HepG2 (cell line): ENCODE measurements at regions not wholly inside any gene's neighbourhood (a gene's known extent, or its start where the extent isn't known, plus 50 kb on each side); places are given as distances from the start of the nearest gene placed in this dataset.

ENCODE experiments used
- ARID5B ChIP-seq: IDR thresholded peaks from 2 replicates; pipeline ENCODE4 v1.4.0; 2020; ENCODE audit warnings: mild to moderate bottlenecking, missing genetic modification reagents
- HDAC1 ChIP-seq: sonication (generic); formaldehyde crosslinking; IDR thresholded peaks from 2 replicates; pipeline ENCODE4 v1.5.1; 2020; ENCODE audit warnings: mild to moderate bottlenecking, missing genetic modification reagents
- UBTF ChIP-seq: sonication (generic); formaldehyde crosslinking; IDR thresholded peaks from 2 replicates; pipeline ENCODE4 v1.4.0; 2020; ENCODE audit warnings: mild to moderate bottlenecking, missing genetic modification reagents
- ZNF569 ChIP-seq: sonication (generic); formaldehyde crosslinking; IDR thresholded peaks from 2 replicates; pipeline ENCODE4 v1.5.0; 2020; ENCODE audit warnings: mild to moderate bottlenecking, missing genetic modification reagents, moderate library complexity, borderline replicate concordance
- TF ChIP-seq, protein P1 (sequence below): sonication (generic); formaldehyde crosslinking; IDR thresholded peaks from 2 replicates; pipeline ENCODE4 v1.4.0; 2020; ENCODE audit warnings: missing genetic modification reagents
- TF ChIP-seq, protein P2 (sequence below): sonication (generic); formaldehyde crosslinking; IDR thresholded peaks from 2 replicates; pipeline ENCODE4 v1.4.0; 2020; ENCODE audit warnings: missing genetic modification reagents, borderline replicate concordance
- TF ChIP-seq, protein P3 (sequence below): sonication (generic); formaldehyde crosslinking; IDR thresholded peaks from 2 replicates; pipeline ENCODE4 v1.8.0; 2022; ENCODE audit warnings: mild to moderate bottlenecking, missing genetic modification reagents, borderline replicate concordance

- TF ChIP-seq UBTF (no peak), ZNF569 (CRISPR knock-in tag) (no peak), HDAC1 (CRISPR knock-in tag) (no peak), ARID5B (CRISPR knock-in tag) (no peak)
- TF ChIP-seq, protein P1, sequence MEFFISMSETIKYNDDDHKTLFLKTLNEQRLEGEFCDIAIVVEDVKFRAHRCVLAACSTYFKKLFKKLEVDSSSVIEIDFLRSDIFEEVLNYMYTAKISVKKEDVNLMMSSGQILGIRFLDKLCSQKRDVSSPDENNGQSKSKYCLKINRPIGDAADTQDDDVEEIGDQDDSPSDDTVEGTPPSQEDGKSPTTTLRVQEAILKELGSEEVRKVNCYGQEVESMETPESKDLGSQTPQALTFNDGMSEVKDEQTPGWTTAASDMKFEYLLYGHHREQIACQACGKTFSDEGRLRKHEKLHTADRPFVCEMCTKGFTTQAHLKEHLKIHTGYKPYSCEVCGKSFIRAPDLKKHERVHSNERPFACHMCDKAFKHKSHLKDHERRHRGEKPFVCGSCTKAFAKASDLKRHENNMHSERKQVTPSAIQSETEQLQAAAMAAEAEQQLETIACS: no peak
- TF ChIP-seq, protein P2, sequence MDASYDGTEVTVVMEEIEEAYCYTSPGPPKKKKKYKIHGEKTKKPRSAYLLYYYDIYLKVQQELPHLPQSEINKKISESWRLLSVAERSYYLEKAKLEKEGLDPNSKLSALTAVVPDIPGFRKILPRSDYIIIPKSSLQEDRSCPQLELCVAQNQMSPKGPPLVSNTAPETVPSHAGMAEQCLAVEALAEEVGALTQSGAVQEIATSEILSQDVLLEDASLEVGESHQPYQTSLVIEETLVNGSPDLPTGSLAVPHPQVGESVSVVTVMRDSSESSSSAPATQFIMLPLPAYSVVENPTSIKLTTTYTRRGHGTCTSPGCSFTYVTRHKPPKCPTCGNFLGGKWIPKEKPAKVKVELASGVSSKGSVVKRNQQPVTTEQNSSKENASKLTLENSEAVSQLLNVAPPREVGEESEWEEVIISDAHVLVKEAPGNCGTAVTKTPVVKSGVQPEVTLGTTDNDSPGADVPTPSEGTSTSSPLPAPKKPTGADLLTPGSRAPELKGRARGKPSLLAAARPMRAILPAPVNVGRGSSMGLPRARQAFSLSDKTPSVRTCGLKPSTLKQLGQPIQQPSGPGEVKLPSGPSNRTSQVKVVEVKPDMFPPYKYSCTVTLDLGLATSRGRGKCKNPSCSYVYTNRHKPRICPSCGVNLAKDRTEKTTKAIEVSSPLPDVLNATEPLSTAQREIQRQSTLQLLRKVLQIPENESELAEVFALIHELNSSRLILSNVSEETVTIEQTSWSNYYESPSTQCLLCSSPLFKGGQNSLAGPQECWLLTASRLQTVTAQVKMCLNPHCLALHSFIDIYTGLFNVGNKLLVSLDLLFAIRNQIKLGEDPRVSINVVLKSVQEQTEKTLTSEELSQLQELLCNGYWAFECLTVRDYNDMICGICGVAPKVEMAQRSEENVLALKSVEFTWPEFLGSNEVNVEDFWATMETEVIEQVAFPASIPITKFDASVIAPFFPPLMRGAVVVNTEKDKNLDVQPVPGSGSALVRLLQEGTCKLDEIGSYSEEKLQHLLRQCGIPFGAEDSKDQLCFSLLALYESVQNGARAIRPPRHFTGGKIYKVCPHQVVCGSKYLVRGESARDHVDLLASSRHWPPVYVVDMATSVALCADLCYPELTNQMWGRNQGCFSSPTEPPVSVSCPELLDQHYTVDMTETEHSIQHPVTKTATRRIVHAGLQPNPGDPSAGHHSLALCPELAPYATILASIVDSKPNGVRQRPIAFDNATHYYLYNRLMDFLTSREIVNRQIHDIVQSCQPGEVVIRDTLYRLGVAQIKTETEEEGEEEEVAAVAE (CRISPR knock-in tag): no peak
- TF ChIP-seq, protein P3, sequence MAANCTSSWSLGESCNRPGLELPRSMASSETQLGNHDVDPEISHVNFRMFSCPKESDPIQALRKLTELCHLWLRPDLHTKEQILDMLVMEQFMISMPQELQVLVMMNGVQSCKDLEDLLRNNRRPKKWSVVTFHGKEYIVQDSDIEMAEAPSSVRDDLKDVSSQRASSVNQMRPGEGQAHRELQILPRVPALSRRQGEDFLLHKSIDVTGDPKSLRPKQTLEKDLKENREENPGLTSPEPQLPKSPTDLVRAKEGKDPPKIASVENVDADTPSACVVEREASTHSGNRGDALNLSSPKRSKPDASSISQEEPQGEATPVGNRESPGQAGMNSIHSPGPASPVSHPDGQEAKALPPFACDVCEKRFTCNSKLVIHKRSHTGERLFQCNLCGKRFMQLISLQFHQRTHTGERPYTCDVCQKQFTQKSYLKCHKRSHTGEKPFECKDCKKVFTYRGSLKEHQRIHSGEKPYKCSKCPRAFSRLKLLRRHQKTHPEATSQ (CRISPR knock-in tag): no peak
Measured at GRCh38 chr13:90233933-90234672, 1113.4 kb upstream of the MIR17HG start (continued).
